Glomerular visceral epithelial cell (primary cell): ENCODE measurements at regions not wholly inside any gene's neighbourhood (a gene's known extent, or its start where the extent isn't known, plus 50 kb on each side); places are given as distances from the start of the nearest gene placed in this dataset.
"Not testable (repeated sequence)": the region's sequence is repeated elsewhere in the genome, so short reads cannot be mapped to it uniquely, and the experiment has no call there.

Experiments
- DNase-seq: peaks from one replicate; pipeline ENCODE4 v3.0.0-alpha.2; 2016; ENCODE audit errors: extremely low spot score

DNA sequence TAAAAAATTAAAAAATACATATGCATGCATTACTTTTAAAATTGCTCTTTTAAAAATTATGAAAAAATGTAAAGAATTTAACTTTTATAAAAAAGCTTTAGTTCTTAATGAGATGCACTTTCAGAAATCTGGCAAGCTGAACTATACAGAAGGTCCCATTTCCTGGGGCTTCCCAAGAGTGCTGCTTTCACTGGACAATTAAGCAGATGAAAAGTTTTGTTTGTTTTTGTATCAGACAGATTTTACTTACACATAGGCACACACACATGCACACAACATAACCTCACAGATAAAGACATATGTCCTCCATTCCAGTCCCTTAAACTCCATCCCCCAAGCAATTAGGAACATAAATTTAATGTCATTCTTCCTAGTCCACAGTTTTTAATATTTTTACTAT lies 402.3 kb upstream of the ASIC2 start:
- no peak for DNase-seq

DNA sequence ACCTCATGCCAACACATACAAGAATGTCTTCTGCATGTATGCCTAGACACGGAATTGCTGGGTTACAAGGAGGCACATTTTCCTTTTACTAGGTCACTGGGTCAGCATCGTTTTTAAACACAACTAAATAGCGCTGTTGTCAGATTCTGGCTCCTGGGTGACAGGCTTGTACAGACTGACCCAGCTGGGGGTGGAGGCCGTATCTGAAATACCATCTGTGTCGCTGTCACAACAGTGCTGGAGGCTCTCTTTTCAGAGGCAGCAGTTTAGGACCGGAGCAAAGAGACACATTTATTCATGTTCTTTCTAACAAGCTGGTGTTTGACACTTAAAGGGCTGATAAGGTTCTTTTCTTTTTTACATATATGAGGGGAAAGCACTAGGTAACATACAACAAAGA lies 403.0 kb upstream of the ASIC2 start:
- no peak for DNase-seq

DNA sequence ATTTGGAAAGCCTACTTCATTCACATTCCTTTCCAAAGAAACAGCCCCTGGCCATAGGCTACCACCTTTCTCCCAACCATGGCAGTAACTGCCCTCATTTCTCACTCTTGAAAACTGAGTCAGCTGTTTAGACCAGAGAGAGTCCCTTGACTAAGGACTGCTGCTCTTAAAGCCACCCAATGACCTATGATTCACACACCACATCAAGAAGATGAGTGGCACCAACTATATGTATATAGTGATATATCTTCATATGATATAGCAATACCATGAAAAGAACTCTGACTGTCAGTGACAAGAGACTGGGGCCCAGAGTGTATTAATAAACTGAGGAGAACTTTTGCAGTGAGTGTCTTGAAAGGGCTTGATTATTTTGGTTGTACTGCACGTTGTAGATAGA lies 404.5 kb upstream of the ASIC2 start:
- DNase-seq = no peak

DNA sequence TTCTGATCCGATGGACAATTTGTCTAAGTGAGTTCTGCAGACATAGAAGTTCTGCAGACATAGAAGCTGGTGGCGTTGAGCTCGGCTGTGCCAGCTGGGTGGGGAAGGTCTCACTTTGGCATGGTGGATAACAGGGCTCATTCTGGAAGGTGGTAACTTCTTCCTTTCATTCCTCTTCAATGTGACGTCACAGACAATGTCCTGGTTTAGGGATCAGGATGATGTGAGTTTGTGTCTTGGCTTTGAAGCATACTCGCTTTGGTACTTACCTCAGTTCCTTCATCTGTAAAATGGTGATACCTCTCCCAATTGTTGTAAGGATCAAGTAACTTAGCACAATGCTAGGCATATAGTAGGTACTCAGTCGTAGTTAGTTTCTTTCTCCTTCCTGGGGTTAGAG lies 408.8 kb upstream of the ASIC2 start:
- no peak for DNase-seq

DNA sequence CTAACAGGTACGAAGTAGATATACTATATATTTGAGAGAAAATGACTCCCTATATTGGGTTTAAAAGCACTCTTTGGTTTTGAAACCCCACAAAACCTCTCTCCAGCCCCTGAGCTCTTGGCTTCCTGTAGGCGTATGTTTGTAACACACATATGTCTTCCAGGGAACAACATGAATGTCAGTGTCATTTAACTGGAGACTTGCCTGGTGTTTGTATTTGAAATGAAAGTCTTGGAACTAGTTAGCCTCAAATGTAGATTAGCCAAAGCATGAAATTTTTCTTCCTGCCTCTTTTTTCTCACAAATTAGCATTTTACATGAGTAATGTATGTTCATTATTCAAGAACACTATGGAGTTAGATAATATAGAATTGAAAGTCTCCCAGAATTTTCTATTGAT lies 411.8 kb upstream of the ASIC2 start:
- no peak for DNase-seq

DNA sequence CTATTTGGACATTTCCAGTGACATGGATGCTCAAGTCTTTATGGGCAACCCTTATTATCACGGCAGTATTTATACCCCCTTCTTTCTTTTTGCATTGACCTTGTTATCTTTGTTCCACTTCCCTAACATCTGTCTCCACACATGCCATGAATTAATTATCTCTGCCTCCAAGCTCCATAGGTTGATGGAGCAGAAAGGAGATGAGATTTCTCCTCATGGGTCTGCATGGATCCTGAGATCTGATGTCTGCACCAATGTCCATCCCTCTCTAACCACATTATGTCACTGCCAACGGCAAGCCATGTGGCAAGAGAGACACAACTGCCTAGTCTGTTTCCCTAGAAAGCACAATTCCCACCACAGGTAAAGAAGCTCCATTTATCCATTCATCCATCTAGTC lies 416.8 kb upstream of the ASIC2 start:
- no peak for DNase-seq

DNA sequence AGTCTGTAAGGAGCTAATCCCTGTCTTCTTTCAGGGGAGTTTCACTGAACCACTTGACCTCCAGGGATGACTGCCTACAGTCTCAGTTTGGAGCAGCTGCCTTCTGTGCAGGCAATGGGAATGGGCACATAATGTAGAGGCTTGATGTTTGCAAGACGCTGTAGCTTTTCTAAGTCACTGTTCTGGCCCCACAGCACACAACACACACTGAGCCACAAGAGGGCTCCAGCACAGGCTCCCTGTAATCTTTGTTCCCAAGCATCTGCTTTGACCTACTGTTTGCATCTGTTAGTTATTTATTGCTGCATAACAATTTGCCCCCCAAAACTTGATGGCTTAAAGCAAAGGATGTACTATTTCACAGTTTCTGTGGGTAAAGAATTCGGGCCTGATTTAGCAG lies 419.0 kb upstream of the ASIC2 start:
- DNase-seq = no peak

DNA sequence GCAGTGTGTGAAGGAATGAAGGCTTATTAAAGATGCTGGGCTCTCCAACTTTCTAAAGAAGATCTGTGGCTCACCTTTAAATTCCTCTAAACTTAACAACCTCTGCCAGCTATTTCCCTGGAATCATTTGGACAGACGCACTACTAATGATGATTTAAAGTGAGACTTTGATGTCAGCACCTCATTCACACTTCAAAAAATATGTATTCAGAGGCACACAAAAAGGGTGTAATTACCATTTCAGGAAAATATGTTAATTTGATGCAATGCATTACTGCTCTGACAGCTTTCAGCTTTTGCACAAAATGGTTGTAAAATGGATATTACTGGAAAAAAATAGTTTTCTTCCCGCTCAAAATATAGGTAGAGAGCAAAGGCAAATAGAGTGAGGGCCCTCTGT lies 423.9 kb upstream of the ASIC2 start:
- no peak for DNase-seq

DNA sequence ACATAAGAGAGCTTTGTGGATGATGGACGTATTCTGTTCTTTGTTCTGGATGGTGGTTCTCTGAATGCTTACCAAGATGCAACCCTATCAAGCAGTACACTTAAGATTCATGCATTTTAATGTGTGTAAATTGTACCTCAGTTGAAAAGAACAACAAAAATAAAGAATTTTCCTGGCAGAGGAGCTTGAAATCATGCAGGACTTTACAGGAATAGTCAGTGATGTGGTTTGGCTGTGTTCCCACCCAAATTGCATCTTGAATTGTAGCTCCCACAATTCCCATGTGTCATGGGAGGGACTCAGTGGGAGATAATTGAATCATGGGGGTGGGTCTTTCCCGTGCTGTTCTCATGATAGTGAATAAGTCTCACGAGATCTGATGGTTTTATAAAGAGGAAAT lies 430.6 kb upstream of the ASIC2 start:
- DNase-seq = not testable (repeated sequence)

DNA sequence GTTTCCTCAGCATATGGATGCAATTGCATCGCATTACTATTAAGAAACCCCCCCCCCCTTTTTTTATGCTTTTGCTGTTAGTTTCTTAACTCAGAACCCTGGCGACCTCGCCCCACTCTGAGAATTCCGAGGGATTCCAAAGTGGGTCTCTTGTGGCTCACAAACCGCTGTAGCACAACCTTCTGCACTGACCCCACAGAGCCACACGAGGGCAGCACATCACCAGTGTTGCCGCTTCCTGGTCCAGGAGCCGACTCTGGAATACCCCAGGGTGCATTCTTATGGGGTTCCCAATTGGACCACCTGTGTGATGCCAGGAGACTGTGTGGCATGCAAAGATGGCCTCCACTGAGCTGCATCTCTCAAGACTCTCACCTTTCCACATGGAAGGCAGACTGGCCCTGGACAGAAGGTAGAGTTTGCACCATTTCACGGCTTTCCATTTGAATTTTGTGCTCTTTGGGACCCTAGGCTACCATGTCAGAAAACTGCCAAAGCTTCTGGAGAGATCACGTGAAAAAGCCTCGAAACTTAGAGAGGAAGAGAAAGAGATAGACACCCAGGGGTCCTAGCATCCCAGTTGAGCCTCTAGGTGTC lies 432.7 kb upstream of the ASIC2 start:
- peak; percentile 22 for DNase-seq

DNA sequence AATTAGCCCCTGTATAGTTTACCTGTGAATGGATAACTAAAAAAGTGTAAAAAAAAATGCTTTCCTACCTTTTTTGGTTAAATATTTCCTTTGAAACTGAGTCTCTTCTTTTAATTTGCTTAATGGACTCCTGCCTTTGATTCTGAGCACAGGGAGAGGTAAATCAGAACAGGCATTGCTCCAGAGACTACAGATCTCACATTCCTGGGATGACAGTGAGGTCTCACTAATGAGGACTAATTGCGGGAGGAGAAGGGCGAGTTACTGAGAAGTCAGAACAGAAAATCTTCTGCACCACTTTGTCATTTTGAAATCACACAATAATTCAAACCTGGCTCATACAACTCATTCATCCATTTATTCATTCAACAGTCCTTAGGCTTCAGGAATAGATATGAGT lies 437.0 kb upstream of the ASIC2 start:
- no peak for DNase-seq

DNA sequence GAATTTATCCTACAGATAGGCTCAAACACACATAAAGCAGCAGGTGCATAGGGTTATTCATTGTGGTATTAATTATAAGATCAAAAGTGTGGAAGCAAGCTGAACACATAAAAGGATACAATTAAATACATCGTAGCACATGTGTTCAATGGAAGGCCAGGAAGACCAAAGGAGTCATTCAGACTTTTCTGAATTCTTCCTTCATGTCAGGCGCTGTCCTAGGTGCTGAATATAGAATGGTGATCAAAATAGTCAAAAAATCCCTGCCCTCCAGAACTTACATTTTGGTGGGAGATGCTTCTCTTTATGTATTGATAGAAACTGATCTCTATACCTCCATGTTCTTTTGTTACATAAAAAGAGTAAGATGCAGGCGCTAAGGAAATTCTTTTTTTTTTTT lies 439.0 kb upstream of the ASIC2 start:
- no peak for DNase-seq

DNA sequence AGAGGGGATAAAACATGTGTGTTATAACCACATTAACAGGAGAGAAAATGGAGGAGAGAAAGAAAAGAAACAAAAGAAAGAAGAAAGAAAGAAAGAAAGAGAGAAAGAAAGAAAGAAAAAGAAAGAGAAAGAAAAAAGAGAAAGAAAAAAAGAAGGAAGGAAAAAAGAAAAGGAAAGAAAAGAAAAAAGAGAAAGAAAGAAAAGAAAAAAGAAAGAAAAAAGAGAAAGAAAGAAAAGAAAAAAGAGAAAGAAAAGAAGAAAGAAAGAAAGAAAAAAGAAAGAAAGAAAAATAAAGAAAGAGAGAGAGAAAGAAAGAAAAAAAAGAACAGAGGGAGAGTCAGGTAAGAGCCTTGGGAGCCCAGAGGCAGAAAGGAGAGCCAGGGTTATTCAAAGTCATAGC lies 446.6 kb upstream of the ASIC2 start:
- no peak for DNase-seq

DNA sequence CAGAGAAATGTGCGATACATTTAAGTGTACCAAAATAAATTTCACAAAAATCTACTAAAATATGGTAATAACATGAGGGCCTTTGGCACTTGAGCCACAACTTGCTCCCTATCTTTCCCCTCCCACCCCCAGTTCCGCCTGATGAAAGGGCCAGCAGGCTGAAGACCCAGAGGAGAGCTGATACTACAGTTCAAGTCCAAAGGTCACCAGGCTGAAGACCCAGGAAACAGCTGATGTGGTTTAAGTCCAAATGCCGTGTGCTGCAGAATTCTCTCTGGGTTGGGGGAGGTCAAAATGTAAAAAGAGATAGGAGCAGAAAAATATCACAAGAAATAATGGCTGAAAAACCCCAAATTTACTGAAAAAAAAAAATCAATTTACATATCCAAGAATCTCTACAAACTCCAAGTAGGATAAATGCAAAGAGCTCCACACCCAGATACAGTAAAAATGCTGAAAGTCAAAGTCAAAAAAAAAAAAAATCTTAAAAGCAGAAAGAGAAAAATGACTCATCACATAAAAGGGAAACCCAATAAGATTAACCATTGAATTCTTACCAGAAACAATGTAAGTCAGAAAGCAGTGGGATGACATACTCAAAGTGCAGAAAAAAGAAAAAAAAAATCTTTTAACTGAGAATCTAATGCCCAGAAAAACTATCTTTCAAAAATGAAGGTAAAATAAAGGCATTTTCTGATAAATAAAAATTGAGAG lies 452.1 kb upstream of the ASIC2 start:
- DNase-seq = no peak

DNA sequence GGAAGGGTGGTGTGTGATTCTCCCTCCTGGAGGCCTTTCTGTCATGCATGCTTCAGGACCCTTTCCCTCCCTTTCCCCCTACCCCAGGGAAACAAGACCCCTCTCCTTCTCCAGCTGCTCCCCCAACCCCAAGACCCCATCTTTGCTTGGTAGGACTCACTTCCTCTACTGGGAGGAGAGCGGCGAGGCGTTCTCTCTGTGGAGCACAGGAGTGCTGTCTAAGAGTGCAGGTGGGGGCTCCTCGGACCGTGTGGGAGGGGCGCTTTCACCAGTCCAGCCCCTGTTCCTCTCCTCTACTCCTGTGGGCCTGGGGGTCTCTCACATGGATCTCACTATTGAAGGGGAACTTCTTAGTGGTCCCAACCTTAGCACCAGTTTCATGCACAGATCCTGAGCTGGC lies 456.1 kb upstream of the ASIC2 start:
- no peak for DNase-seq

DNA sequence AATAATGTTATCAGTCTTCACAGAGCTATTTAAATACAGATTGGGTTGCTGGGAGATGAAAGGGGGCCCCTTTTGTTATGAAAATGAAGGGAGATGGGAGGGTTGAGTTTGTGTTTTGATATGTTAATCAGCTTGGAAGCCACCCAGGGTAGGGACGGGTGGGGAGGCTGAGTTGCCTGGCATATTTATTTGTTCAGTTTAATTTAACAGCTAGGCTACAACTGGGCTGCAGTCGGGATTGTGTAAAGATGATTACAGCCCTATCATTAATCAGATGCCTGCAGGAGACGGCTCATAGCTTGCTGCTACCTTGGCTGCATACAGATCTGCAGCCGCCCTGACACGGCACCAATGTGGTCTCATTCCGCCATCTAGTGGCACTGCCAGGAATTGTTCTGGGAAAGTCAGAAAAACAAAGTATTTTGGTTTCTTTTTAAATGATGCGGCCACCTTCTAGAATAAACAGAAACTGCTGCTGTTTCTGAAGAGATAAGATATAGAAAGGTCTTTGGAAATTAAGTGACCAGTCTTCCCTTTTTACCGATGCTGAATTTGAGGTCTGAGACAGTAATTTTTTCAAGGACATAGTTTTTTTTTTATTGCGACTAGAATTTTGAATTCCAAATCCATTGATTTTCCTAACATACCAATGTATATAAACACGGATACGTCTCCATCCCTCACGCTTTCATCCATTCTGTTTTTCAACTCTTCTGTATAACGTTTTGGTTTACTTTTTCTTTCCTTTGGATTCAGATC lies 458.0 kb upstream of the ASIC2 start:
- peak; percentile 58 for DNase-seq

DNA sequence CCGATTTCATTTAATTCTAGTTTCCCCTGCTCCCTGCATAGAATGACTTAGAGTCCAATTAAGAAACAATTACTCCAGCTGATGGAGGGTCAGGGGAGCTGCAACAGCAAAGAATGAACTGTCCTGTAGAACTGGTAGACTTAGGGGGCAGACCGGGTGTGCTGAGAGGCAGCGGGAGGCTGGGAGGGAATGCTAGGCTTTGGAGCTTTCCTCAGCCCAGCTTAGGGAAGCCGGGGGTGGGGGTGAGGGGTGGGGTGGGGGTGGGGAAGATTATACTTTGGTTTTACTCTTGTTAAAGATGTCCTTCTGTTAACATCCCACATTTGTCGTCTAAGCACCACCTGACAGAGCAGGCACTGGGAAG lies 458.6 kb upstream of the ASIC2 start:
- DNase-seq = no peak

DNA sequence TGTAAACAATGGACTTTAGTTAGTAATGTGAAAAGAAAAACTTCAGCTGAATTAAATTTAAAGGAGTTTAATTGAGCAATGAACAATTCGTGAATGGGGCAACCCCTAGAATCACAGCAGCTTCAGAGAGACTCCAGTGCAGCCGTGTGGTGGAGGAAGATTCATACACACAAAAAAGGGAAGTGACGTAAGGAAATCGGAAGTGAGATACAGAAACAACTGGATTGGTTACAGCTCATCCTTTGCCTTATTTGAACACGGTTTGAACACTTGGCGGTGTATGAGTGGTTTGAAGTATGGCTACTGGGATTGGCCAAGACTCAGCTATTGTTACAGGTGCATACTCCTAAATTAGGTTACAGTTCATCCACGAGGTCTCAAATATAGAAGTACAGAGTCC lies 460.4 kb upstream of the ASIC2 start:
- no peak for DNase-seq

DNA sequence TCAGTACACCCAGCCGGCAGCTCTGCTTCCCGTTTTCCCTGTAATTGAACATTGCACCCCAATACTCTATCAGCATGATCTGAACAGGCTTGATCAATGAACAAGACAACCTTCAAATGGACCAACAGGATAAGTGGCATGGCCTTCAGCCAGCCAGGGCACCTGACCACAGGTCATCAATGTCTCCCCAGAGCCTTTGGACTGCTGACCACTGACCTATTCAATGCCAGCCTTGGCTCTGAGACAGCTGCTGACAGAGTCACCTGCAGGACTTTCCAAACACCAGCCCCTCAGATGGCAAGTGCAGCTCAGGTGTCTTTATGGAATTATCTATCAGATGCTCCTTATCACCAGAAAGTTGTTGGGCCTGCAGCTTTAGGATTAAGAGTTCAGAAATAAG lies 462.9 kb upstream of the ASIC2 start:
- no peak for DNase-seq

DNA sequence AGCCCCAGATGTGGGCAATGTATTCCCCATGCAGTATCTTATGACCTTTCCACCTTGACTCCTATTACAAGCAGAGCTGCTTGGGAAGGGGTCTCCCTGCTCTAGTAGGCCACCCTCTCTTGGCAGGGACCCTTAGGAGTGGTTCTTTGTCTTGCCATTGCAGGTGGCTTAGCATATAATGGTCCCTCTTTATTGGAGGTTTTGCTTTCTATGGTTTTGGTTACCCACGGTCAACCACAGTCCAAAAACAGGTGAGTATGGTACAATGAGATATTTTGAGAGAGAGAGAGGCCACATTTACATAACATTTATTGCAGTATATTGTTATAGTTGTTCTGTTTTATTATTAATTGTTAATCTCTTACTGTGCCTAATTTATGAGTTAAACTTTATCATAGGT lies 472.8 kb upstream of the ASIC2 start:
- DNase-seq = no peak

DNA sequence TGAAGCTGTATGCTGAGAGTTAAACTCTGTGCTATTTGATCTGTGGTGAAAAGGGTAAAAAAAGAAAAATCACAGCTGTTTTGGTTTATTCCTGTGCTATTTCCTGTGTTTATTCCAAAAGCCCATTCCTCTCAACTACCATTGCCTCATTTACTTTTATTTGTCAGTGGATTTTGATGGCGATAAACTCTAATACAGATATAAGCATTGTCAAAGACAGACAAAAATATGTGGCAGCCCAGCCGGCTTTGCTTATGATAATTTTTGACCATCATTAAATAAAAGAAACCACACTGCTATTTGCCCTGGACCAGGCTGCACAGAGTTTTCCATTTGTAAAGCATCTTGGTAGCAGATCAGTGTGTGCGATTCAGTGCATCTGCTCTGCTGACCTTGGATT lies 473.6 kb upstream of the ASIC2 start:
- no peak for DNase-seq

DNA sequence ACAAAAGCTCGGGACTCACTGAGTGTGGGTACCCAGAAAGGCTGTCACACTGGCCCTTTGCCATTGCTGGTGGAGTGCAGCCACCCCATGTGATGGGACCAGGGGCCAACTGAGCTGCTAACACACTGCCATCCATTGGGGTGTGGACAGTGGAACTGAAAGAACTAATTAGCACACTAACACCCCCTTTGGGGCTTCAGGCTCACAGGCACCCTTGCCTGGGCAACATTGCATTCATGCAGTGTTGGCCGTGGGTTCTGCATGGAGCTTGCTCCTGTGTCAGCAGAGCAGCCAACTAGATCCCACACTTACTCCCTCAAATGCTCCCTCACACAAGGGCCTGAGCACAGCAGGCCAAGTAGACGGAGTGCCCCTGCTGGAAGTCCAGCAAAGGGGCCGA lies 476.0 kb upstream of the ASIC2 start:
- DNase-seq = no peak

DNA sequence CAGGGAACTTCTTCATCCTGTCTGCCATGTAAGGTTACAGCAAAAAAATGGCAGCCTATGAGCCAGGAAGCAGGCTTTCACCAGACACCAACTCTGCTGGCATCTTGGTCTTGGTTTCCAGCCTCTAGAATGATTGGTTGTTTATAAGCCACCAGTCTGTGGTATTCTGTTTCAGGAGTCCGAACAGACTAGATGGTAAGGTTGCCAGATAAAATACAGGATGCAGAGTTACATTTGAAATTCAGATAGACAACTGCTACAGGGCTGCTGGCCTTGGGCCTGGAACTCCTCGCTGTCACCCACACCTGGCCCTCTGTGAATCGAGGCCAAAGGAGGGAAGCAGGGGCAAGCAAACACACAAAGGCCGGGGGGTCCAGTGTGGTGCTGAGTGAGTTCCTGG lies 478.8 kb upstream of the CCL2 start:
- no peak for DNase-seq
